ENCODE measurements at regions not wholly inside any gene's neighbourhood (a gene's known extent, or its start where the extent isn't known, plus 50 kb on each side); places are given as distances from the start of the nearest gene placed in this dataset.
"Not testable (repeated sequence)": the region's sequence is repeated elsewhere in the genome, so short reads cannot be mapped to it uniquely, and the experiment has no call there.

DNA sequence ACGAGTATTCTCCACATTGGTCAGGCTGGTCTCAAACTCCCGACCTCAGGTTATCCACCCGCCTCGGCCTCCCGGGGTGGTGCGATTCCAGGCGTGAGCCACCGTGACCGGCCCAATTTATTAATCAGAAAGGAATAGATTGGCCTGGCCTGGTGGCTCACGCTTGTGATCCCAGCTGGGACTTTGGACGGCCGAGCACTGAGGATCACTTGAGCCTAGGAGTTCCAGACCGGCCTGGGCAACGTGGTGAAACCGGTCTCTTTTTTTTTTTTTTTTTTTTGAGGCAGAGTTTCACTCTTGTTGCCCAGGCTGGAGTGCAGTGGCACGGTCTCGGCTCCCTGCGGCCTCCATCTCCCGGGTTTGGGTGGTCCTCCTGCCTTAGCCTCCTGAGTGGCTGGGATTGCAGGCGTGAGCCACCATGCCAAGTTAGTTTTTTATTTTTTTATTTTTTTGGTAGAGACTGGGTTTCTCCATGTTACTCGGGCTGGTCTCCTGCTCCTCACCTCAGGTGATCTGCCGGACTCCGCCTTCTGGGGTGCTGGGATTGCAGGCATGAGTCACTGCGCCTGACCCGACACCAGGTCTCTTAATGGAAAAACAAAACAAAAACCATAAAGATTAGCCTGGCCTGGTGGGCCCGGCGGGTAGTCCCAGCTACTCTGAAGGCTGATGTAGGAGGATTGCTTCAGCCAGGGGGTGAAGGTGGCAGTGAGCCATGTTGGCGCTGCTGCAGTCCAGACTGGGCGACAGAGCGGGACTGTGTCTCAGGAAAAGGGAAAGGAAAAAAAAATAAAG, 141.0 kb downstream of the GOLGA6L22 start:
- H3K9me3 ChIP-seq, ATAC-seq, H3K4me1 ChIP-seq, H3K27ac ChIP-seq, H3K27me3 ChIP-seq, H3K4me3 ChIP-seq, H3K36me3 ChIP-seq: not testable (repeated sequence)
- 93% methylated on average over 7 of the region's 30 CpGs; no CpG with 5 or more reads in 1 of the 2 donors for WGBS, 2 donors (ENCODE audit: low coverage in 1 of 2)

DNA sequence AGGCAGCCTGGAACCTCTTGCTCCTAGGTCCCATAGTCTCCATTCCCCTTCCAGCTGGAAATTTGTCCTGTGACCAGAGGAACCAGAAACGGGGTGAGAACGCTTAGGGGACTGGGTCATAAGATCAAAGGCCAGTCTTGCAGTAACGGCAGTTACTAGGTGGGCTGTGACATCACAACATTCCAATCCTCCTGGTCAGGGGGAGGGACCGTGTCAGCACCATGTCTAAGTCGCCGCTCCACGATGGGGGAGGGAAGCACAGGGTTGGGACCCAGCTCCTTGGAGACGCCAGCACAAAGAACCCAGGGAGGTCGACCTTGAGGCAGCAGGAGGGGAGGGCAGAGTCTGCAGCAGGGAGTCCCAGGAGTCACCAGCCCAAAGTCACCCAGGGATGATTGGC, 158.3 kb downstream of the GOLGA6L22 start:
- H3K27me3 ChIP-seq, H3K27ac ChIP-seq, H3K36me3 ChIP-seq, H3K4me3 ChIP-seq, H3K4me1 ChIP-seq, ATAC-seq, H3K9me3 ChIP-seq: not testable (repeated sequence)
- no CpG with 5 or more reads among the region's 9 CpGs for WGBS, 2 donors (ENCODE audit: low coverage in 1 of 2)

DNA sequence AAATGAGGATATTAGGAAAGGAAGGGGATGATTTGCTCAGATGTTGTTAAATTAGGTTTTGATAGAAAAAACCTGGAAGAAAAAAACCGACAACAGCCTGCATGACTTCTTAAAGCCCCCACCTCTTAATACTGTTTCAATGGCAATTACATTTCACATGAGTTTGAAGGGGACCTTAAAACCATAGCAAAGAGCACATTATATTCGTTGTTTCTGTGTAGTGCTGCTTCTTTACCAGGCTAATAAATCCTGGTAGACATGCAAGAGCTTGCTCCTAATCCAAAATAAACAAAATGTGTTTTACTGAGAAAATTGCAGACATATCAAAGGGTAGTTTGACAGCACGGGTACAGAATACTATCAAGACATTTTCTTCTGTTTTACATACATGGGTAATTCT, 154.7 kb upstream of the NIPA1 start:
- H3K36me3 ChIP-seq, H3K4me3 ChIP-seq, H3K27ac ChIP-seq, ATAC-seq, H3K27me3 ChIP-seq, H3K4me1 ChIP-seq, H3K9me3 ChIP-seq: not testable (repeated sequence)
- 23 to 40% methylated on average over 3 of the region's 3 CpGs for WGBS, 2 donors (ENCODE audit: low coverage in 1 of 2)

DNA sequence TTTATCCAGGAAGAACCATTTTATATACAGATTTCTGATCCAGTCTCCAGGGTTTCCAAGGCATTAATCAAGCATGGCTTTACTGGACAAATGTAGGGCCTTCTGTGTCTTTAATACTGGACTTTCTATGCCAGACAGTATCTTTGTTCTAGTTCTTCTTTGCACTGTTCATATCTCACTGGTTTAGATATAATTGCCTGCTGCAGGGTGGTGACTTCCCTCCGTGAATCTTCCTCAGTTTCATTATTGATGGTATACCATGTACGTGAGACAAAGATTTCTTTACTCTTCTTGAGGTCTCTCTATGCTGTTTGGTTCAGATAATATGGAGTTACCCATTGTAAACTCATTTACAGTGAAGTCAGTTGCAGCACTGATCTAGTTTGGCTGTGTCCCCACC, 146.5 kb upstream of the NIPA1 start:
- H3K27me3 ChIP-seq, H3K27ac ChIP-seq, H3K4me3 ChIP-seq, H3K4me1 ChIP-seq, ATAC-seq, H3K9me3 ChIP-seq, H3K36me3 ChIP-seq: not testable (repeated sequence)
- WGBS, 2 donors (ENCODE audit: low coverage in 1 of 2): 88% methylated on average over 2 of the region's 2 CpGs; no CpG with 5 or more reads in 1 of the 2 donors

DNA sequence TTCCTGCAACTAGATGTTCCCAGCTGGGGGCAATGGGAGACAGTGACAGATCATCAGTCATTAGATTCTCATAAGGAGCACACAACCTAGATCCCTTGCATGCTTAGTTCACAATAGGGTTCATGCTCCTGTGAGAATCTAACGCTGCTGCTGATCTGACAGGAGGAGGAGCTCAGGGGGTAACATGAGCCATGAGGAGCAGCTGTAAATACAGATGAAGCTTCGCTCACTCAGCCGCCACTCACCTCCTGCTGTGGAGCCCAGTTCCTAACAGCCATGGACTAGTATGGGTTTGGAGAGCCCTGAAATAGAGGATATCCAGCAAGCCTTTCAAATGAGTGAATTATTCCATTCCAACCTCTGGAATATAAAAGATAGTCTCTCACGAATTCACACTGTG, 137.0 kb upstream of the NIPA1 start:
- 71 to 73% methylated on average over 2 of the region's 4 CpGs for WGBS, 2 donors (ENCODE audit: low coverage in 1 of 2)
- H3K9me3 ChIP-seq, ATAC-seq, H3K36me3 ChIP-seq, H3K4me1 ChIP-seq, H3K4me3 ChIP-seq, H3K27ac ChIP-seq, H3K27me3 ChIP-seq: not testable (repeated sequence)

DNA sequence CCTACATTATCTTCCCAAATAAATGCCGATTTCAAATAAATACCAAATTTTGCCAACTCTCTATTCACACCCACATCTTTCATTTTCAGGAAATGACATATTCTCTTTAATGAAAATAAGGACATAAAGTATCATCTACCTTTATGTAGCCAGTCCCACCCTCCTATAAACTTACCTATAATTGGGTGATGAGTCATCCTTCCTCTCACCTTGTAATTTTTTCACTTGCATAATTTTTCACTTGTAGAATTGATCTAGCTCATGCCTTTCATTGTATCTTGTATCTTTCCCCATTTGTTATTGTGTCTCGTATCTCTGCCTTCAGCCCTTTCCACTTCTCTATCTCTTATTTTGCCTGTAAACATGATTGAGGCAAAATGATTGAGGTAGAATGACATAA, 135.3 kb upstream of the NIPA1 start:
- 93% methylated on average over 2 of the region's 2 CpGs for WGBS, 2 donors (ENCODE audit: low coverage in 1 of 2)
- not testable (repeated sequence) for ATAC-seq, H3K4me3 ChIP-seq

DNA sequence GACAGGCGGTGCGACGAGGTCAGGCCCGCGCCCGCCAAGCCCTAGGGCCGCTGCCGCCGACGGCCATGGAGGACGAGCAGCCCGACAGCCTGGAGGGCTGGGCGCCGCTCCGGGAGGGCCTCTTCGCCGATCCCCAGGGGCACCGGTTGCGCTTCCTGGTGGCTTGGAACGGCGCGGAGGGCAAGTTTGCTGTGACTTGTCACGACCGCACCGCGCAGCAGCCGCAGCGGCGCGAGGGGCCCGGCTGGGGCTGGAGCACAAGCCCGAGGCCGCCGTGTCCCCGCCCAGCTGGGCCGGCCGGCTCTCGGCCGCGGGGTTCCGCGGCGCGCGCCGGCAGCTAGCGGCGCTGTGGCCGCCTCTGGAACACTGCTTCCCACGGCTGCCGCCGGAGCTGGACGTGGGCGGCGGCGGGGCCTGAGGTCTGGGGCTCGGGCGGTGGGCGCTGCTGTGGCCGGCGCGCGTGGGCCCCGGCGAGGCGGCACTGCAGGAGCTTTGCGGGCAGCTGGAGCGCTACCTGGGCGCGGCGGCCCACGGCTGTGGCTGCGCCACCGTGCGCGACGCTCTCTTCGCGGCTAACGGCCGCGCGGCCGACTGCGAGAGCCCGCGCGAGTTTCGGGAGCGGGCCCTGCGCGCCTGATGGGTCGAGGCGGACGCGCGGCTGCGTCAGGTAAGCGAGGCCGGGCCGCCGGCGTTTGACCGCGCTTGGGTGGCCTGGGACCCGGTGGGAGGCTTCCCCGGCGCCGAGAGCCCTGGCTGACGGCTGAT, 122.0 kb upstream of the NIPA1 start:
- not testable (repeated sequence) for H3K36me3 ChIP-seq, H3K27me3 ChIP-seq, H3K4me1 ChIP-seq, H3K9me3 ChIP-seq
- Histone ChIP-seq H3K4me3 (peak overlapping the region; percentile 69 to 71), H3K27ac (peak overlapping the region; percentile 93 to 98 (median 96))
- WGBS, 2 donors (ENCODE audit: low coverage in 1 of 2): no CpG with 5 or more reads among the region's 110 CpGs
- peak; percentile 56 to 58 for TF ChIP-seq POLR2A (IDR thresholded peaks at IDR 0.05)
- TF ChIP-seq, protein P1, sequence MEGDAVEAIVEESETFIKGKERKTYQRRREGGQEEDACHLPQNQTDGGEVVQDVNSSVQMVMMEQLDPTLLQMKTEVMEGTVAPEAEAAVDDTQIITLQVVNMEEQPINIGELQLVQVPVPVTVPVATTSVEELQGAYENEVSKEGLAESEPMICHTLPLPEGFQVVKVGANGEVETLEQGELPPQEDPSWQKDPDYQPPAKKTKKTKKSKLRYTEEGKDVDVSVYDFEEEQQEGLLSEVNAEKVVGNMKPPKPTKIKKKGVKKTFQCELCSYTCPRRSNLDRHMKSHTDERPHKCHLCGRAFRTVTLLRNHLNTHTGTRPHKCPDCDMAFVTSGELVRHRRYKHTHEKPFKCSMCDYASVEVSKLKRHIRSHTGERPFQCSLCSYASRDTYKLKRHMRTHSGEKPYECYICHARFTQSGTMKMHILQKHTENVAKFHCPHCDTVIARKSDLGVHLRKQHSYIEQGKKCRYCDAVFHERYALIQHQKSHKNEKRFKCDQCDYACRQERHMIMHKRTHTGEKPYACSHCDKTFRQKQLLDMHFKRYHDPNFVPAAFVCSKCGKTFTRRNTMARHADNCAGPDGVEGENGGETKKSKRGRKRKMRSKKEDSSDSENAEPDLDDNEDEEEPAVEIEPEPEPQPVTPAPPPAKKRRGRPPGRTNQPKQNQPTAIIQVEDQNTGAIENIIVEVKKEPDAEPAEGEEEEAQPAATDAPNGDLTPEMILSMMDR (IDR thresholded peaks at IDR 0.05): peak in 1 of 4 experiments; percentile 9
- peak; percentile 96 for ATAC-seq

More for the DNA sequence above, 135.3 kb upstream of the NIPA1 start:
- not testable (repeated sequence) for H3K36me3 ChIP-seq, H3K4me1 ChIP-seq, H3K9me3 ChIP-seq, H3K27me3 ChIP-seq, H3K27ac ChIP-seq

DNA sequence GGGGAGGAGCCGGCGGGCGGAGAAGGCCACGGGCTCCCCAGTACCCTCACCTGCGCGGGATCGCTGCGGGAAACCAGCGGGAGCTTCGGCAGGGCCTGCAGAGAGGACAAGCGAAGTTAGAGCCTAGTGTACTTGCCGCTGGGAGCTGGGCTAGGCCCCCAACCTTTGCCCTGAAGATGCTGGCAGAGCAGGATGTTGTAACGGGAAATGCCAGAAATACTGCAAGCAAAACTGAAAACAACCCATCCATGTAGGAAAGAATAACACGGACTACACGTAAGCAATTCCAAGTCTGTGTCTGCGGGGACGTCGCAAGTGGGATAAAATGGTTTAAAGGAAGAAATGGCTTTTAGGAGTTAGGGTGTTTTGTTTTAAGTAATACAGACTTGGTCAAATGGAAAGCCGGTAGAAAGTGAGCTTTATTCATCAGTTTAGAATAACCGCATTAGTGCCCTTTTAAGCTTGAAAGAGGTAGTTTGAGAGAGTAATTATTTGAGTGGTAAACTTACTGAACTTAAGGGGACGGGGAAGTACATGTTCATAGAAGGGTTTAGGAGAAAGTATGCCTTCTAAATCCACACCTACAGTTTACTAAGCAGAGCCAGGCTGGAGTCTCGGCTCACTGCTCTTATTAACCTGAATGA, 121.3 kb upstream of the NIPA1 start:
- H3K4me1 ChIP-seq, H3K27me3 ChIP-seq, H3K9me3 ChIP-seq, ATAC-seq, H3K36me3 ChIP-seq: not testable (repeated sequence)
- Histone ChIP-seq H3K27ac (peak overlapping the region; percentile 93 to 98 (median 96)), H3K4me3 (peak overlapping the region; percentile 69 to 71)
- WGBS, 2 donors (ENCODE audit: low coverage in 1 of 2): 1% methylated on average over 9 of the region's 22 CpGs
- TF ChIP-seq POLR2AphosphoS5 (IDR thresholded peaks at IDR 0.05): peak; percentile 55

DNA sequence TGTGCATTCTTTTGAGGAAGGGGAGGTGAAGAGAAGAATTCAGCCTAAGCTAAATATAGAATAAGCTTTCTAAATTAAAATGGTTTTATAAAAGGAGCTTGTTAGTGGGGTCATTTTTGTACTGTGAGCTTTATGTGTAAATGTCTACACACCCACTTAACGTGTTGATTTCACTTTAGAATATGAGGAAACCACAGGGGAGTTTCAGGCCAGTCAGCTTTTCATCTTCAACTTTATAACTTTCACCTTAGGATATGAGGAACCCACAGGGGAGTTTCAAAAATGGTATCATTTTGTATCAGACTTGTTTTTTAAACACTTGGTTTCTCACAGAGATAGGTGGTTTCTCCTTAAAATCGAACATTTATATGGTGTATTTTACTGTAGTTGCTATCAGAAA, 120.7 kb upstream of the NIPA1 start:
- peak overlapping the region; percentile 93 to 98 (median 96) for H3K27ac ChIP-seq
- WGBS, 2 donors (ENCODE audit: low coverage in 1 of 2): 10% methylated on average over 2 of the region's 2 CpGs
- not testable (repeated sequence) for H3K36me3 ChIP-seq, ATAC-seq, H3K27me3 ChIP-seq, H3K4me1 ChIP-seq, H3K9me3 ChIP-seq
- peak overlapping the region; percentile 69 to 71 for H3K4me3 ChIP-seq

DNA sequence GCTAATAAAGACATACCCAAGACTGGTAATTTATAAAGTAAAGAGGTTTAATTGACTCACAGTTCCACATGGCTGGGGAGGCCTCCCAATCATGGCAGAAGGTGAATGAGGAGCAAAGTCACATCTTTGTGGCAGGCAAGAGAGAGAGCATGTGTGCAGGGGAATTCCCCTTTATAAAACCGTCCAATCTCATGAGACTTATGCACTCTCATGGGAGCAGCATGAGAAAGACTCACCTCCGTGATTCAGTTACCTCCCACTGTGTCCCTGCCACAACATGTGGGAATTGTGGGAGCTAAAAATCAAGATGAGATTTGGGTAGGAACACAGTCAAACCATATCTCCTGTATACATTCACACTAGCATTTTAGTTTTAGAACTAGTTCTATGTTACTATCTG, 101.7 kb upstream of the NIPA1 start:
- peaks cover 0 to 20% of the 10 kb centered on the region in 2 donors for H3K36me3 ChIP-seq
- not testable (repeated sequence) for H3K9me3 ChIP-seq, H3K27me3 ChIP-seq, H3K4me3 ChIP-seq, ATAC-seq, H3K4me1 ChIP-seq
- 10 to 32% methylated on average over 2 of the region's 2 CpGs for WGBS, 2 donors (ENCODE audit: low coverage in 1 of 2)
- H3K27ac ChIP-seq: peak overlapping the region in 2 of 4 donors; percentile 7 to 54

DNA sequence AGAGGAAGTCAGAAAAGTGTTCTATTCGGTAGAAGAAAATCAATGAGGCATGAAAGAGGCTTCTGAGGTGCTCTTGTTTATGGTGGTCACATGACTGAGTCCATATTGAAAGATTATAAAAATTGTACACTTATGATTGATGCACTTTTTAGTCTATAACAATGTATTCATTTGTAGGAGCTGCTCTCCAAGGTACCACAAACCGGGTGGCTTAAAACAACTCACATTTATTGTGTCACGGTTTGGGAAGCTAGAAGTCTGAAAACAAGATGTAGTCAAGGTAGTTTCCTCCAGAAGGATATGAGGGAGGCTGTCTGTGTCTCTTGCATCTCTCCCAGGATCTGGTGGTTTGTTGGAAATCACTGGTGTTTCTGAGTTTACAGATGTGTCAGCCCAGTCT, 86.6 kb upstream of the NIPA1 start:
- H3K27me3 ChIP-seq, H3K4me1 ChIP-seq, ATAC-seq, H3K9me3 ChIP-seq, H3K27ac ChIP-seq, H3K36me3 ChIP-seq, H3K4me3 ChIP-seq: not testable (repeated sequence)
- 65 to 73% methylated on average over 2 of the region's 3 CpGs for WGBS, 2 donors (ENCODE audit: low coverage in 1 of 2)

DNA sequence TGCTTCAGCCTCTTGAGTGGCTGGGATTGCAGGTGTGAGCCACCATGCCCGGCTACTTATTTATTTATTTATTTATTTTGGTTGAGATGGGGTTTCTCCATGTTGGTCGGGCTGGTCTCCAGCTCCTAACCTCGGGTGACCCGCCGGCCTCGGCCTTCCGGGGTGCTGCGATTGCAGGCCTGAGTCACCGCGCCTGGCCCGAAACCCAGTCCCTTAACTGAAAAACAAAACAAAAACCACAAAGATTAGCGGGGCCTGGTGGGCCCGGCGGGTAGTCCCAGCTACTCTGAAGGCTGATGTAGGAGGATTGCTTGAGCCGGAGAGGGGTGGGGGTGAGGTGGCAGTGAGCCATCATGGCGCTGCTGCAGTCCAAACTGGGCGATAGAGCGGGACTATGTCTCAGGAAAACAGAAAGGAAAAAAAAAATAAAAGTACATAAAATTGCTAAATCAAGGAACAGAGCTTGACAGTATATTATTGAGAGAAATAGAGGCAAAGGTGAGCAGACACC, 75.6 kb upstream of the NIPA1 start:
- not testable (repeated sequence) for H3K4me1 ChIP-seq, H3K9me3 ChIP-seq, H3K27me3 ChIP-seq, H3K4me3 ChIP-seq, H3K36me3 ChIP-seq, ATAC-seq, H3K27ac ChIP-seq
- 75% methylated on average over 5 of the region's 18 CpGs; no CpG with 5 or more reads in 1 of the 2 donors for WGBS, 2 donors (ENCODE audit: low coverage in 1 of 2)

All from gastroesophageal sphincter (tissue), 4 donors.